GM23338 (cell line): ENCODE measurements at regions not wholly inside any gene's neighbourhood (a gene's known extent, or its start where the extent isn't known, plus 50 kb on each side); places are given as distances from the start of the nearest gene placed in this dataset.

ENCODE experiments used
- CTCF ChIP-seq, 2 experiments: fragments of 200-600 bp in 1 of 2; sonication (generic) in 1 of 2; conservative IDR thresholded peaks; 2 replicates each; pipeline versions ENCODE4 v1.5.1 to v1.6.1; 2016 to 2017; ENCODE audit warnings: antibody characterized with exemption in 2 of 2, low read depth in 2 of 2, mild to moderate bottlenecking in 2 of 2, moderate library complexity in 1 of 2
- NANOG ChIP-seq: IDR thresholded peaks from 2 replicates; pipeline ENCODE4 v1.6.1; 2016; ENCODE audit warnings: antibody characterized with exemption, borderline replicate concordance
- POLR2AphosphoS5 ChIP-seq: IDR thresholded peaks from 2 replicates; pipeline ENCODE4 v1.6.1; 2016; ENCODE audit warnings: antibody characterized with exemption, low read depth
- REST ChIP-seq: IDR thresholded peaks from one replicate; pipeline ENCODE4 v1.6.1; 2018; ENCODE audit warnings: antibody characterized with exemption; ENCODE audit not compliant: unreplicated experiment

GRCh38 chr4:24713604-24714003 lies 81.8 kb upstream of the SOD3 start:
- TF ChIP-seq CTCF (conservative IDR thresholded peaks at IDR 0.05; ENCODE audit: low read depth in 2 of 2) = no peak
- no peak for TF ChIP-seq NANOG
- no peak for TF ChIP-seq REST
- no peak for TF ChIP-seq POLR2AphosphoS5
